IPS DF 19.7 (cell line): ENCODE measurements at regions not wholly inside any gene's neighbourhood (a gene's known extent, or its start where the extent isn't known, plus 50 kb on each side); places are given as distances from the start of the nearest gene placed in this dataset.
"Not testable (repeated sequence)": the region's sequence is repeated elsewhere in the genome, so short reads cannot be mapped to it uniquely, and the experiment has no call there.

Experiments
- DNase-seq: peaks from one replicate; pipeline ENCODE4 v3.0.0-alpha.2; 2013; ENCODE audit warnings: low read depth, low spot score

- no peak for DNase-seq
Measured at GRCh38 chr6:80639181-80639629, 532.7 kb downstream of the BCKDHB start.

- DNase-seq = peak; percentile 42
Measured at GRCh38 chr6:80638213-80639055, 532.0 kb downstream of the BCKDHB start.

GRCh38 chr6:80637312-80637711 is 530.8 kb downstream of the BCKDHB start:
- no peak for DNase-seq

GRCh38 chr6:80636689-80637088 is 530.2 kb downstream of the BCKDHB start:
- no peak for DNase-seq

- DNase-seq = no peak
Measured at GRCh38 chr6:80633412-80633811, 526.9 kb downstream of the BCKDHB start.

GRCh38 chr6:80625405-80625804 is 518.9 kb downstream of the BCKDHB start:
- DNase-seq = no peak

- DNase-seq = no peak
Measured at GRCh38 chr6:80623066-80623815, 516.8 kb downstream of the BCKDHB start.

GRCh38 chr6:80622641-80623040 is 516.2 kb downstream of the BCKDHB start:
- no peak for DNase-seq

- no peak for DNase-seq
Measured at GRCh38 chr6:80618953-80619352, 512.5 kb downstream of the BCKDHB start.

- DNase-seq = no peak
Measured at GRCh38 chr6:80610846-80611245, 504.4 kb downstream of the BCKDHB start.

- no peak for DNase-seq
Measured at GRCh38 chr6:80608881-80609280, 502.4 kb downstream of the BCKDHB start.

GRCh38 chr6:80607811-80608391 is 501.4 kb downstream of the BCKDHB start:
- DNase-seq = peak; percentile 7

- no peak for DNase-seq
Measured at GRCh38 chr6:80605165-80605989, 498.9 kb downstream of the BCKDHB start.

GRCh38 chr6:80603679-80604078 is 497.2 kb downstream of the BCKDHB start:
- no peak for DNase-seq

GRCh38 chr6:80594461-80594860 is 488.0 kb downstream of the BCKDHB start:
- no peak for DNase-seq

GRCh38 chr6:80592436-80592835 is 486.0 kb downstream of the BCKDHB start:
- no peak for DNase-seq

GRCh38 chr6:80586242-80586641 is 479.8 kb downstream of the BCKDHB start:
- DNase-seq = no peak

- DNase-seq = no peak
Measured at GRCh38 chr6:80579391-80580023, 473.0 kb downstream of the BCKDHB start.

GRCh38 chr6:80573320-80573719 is 466.8 kb downstream of the BCKDHB start:
- DNase-seq = not testable (repeated sequence)

GRCh38 chr6:80566361-80566760 is 459.9 kb downstream of the BCKDHB start:
- DNase-seq = no peak
